Muscle layer of duodenum (tissue), 2 donors: ENCODE measurements at regions not wholly inside any gene's neighbourhood (a gene's known extent, or its start where the extent isn't known, plus 50 kb on each side); places are given as distances from the start of the nearest gene placed in this dataset.
"Not testable (repeated sequence)": the region's sequence is repeated elsewhere in the genome, so short reads cannot be mapped to it uniquely, and the experiment has no call there.

Source experiments
- H3K27ac ChIP-seq: one replicate; pipeline ENCODE4 v1.7.0; 2013; ENCODE audit warnings: mild to moderate bottlenecking, low read length
- H3K27me3 ChIP-seq: one replicate; pipeline ENCODE4 v1.7.0; 2013; ENCODE audit warnings: low read depth, mild to moderate bottlenecking, control low read depth, low read length
- H3K36me3 ChIP-seq, 2 donors: one replicate each; pipeline ENCODE4 v1.7.0; 2013; ENCODE audit warnings: low read length in 2 of 2, control low read depth in 1 of 2, mild to moderate bottlenecking in 1 of 2; ENCODE audit not compliant: insufficient read depth in 2 of 2, control insufficient read depth in 1 of 2
- H3K4me1 ChIP-seq, 2 donors: one replicate each; pipeline ENCODE4 v1.7.0; 2013; ENCODE audit warnings: low read length in 2 of 2, mild to moderate bottlenecking in 2 of 2, control low read depth in 1 of 2, moderate library complexity in 1 of 2; ENCODE audit not compliant: insufficient read depth in 2 of 2, control insufficient read depth in 1 of 2
- H3K4me3 ChIP-seq, 2 donors: one replicate each; pipeline ENCODE4 v1.7.0; 2013; ENCODE audit warnings: low read length in 2 of 2, low read depth in 1 of 2, mild to moderate bottlenecking in 1 of 2
- H3K9me3 ChIP-seq, 2 donors: one replicate each; pipeline ENCODE4 v1.7.0; 2013; ENCODE audit warnings: low read length in 2 of 2, control low read depth in 1 of 2, mild to moderate bottlenecking in 1 of 2; ENCODE audit not compliant: control insufficient read depth in 1 of 2
- donor health status: healthy.

DNA sequence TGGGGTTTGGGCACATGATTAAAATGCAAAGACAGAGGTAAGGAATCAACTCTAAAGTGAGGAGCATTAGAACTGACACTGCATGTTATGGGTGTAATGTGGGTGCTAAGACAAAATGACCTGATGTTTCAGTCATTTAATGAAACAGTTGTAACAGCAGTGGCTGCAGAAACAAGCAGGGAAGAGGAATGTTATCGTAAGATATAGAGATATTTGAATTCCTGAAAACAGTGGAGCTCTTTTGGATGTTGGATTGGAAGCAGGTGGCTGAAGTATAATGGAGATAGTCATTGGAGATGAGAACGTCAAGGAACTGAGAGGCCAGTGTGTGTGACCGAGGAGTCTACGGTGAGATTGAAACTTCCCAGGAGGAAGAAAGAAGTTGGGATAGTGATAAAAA, 1065.2 kb downstream of the ZPLD1 start:
- no peaks in the 10 kb centered on the region for H3K9me3 ChIP-seq
- H3K27ac ChIP-seq = no peak overlapping the region
- H3K4me3 ChIP-seq = no peak overlapping the region
- no peaks in the 10 kb centered on the region for H3K4me1 ChIP-seq
- no peaks in the 10 kb centered on the region for H3K36me3 ChIP-seq
- H3K27me3 ChIP-seq = no peaks in the 10 kb centered on the region

DNA sequence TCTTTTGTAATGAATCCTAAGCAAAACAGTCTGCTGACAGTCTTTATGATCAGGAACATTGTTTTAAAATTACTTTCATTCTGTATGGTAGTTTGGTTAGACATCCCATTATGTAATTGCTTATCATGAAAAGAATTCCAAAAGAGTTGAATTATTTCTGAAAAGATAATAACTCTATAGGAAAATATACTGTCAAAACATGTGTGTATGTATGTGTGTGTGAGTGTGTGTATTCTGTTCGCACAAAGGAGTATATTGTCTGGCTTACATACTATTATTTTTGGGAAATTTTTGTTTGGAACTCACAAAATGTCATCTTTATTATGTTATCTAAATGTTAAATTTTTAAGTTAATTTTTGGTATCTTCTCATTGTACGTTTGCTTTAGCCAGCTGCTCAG, 1075.9 kb downstream of the ZPLD1 start:
- H3K27ac ChIP-seq = no peak overlapping the region
- no peak overlapping the region for H3K4me3 ChIP-seq
- H3K9me3 ChIP-seq = peaks cover 0 to 5% of the 10 kb centered on the region in 2 donors
- no peaks in the 10 kb centered on the region for H3K27me3 ChIP-seq
- H3K4me1 ChIP-seq = no peaks in the 10 kb centered on the region
- no peaks in the 10 kb centered on the region for H3K36me3 ChIP-seq

DNA sequence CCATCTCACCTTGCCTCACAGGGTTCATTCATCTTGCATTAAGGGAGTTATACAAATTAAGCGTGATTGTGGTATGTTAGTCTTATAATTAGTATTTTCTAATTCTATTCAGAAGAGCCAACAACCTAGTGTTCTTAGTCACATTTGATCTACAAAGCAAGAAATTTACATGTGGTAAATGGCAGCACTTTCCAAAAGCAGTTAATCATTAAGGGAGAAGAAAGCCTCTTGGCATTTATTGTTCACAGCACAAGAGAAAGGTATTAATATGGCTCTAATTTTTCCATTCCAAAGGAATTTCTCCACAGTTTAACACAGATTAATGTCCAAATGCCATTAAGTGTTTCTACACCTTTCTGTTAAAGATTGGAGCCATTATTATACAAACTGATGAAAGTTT, 1077.1 kb downstream of the ZPLD1 start:
- H3K27ac ChIP-seq = no peak overlapping the region
- peaks cover 0 to 2% of the 10 kb centered on the region in 2 donors for H3K9me3 ChIP-seq
- no peak overlapping the region for H3K4me3 ChIP-seq
- H3K36me3 ChIP-seq = no peaks in the 10 kb centered on the region
- no peaks in the 10 kb centered on the region for H3K4me1 ChIP-seq
- no peaks in the 10 kb centered on the region for H3K27me3 ChIP-seq

GRCh38 chr3:103512595-103512994, 1077.8 kb downstream of the ZPLD1 start:
- Histone ChIP-seq H3K9me3 (peaks cover 0 to 2% of the 10 kb centered on the region in 2 donors), H3K36me3 (no peaks in the 10 kb centered on the region), H3K27ac (no peak overlapping the region), H3K4me1 (no peaks in the 10 kb centered on the region), H3K27me3 (no peaks in the 10 kb centered on the region), H3K4me3 (no peak overlapping the region)

- H3K36me3 ChIP-seq = no peaks in the 10 kb centered on the region
- H3K9me3 ChIP-seq = peaks cover 0 to 2% of the 10 kb centered on the region in 2 donors
- no peak overlapping the region for H3K27ac ChIP-seq
- H3K27me3 ChIP-seq = no peaks in the 10 kb centered on the region
- H3K4me3 ChIP-seq = no peak overlapping the region
- H3K4me1 ChIP-seq = no peaks in the 10 kb centered on the region
Measured at GRCh38 chr3:103513003-103513402, 1078.2 kb downstream of the ZPLD1 start.

GRCh38 chr3:103515116-103515515, 1080.3 kb downstream of the ZPLD1 start:
- H3K27ac ChIP-seq = no peak overlapping the region
- no peaks in the 10 kb centered on the region for H3K4me1 ChIP-seq
- peaks cover 0 to 2% of the 10 kb centered on the region in 2 donors for H3K9me3 ChIP-seq
- H3K36me3 ChIP-seq = no peaks in the 10 kb centered on the region
- H3K27me3 ChIP-seq = no peaks in the 10 kb centered on the region
- H3K4me3 ChIP-seq = no peak overlapping the region

DNA sequence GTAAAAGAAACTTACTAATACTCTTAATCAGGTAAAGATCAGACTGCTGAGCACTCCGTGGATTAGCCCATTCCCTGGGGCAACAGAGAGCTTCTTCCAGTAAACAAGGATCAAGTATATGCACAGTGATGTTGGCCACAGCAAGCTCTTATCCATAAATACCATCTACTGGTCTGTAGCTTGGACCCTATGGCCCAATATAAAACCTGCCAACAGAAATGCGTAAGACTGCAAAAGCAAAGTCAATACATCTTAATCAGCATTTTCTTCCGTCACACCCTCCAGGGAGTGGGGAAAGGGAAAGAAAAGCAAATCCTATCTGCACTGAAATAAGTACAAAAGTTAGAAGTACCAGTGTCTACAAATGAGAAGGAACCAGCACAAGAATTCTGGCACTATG, 1082.1 kb downstream of the ZPLD1 start:
- Histone ChIP-seq H3K36me3 (no peaks in the 10 kb centered on the region), H3K9me3 (peaks cover 3 to 6% of the 10 kb centered on the region in 2 donors), H3K27ac (no peak overlapping the region), H3K27me3 (no peaks in the 10 kb centered on the region), H3K4me1 (no peaks in the 10 kb centered on the region), H3K4me3 (no peak overlapping the region)

GRCh38 chr3:103531327-103531726, 1096.5 kb downstream of the ZPLD1 start:
- not testable (repeated sequence) for H3K4me3 ChIP-seq, H3K9me3 ChIP-seq, H3K4me1 ChIP-seq, H3K36me3 ChIP-seq, H3K27ac ChIP-seq, H3K27me3 ChIP-seq

DNA sequence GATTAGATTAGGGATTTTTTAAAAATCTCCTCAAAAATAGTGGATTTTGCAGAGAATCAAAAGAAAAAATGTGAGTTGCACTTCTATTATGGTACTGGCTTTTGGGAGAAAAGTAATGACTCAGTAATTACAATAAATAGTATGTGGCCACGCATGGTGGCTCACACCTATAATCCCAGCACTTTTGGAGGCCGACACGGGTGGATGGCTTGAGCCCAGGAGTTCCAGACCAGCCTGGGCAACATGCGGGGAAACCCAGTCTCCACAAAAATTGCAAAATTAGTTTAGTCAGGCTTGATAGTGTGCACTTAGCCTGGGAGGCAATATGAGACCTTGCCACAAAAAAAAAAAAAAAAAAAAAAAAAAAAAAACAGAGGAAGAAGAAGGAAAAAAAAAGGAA, 1098.2 kb downstream of the ZPLD1 start:
- no peaks in the 10 kb centered on the region for H3K36me3 ChIP-seq
- H3K27ac ChIP-seq = no peak overlapping the region
- H3K27me3 ChIP-seq = no peaks in the 10 kb centered on the region
- H3K4me3 ChIP-seq = no peak overlapping the region
- no peaks in the 10 kb centered on the region for H3K4me1 ChIP-seq
- H3K9me3 ChIP-seq = no peaks in the 10 kb centered on the region

DNA sequence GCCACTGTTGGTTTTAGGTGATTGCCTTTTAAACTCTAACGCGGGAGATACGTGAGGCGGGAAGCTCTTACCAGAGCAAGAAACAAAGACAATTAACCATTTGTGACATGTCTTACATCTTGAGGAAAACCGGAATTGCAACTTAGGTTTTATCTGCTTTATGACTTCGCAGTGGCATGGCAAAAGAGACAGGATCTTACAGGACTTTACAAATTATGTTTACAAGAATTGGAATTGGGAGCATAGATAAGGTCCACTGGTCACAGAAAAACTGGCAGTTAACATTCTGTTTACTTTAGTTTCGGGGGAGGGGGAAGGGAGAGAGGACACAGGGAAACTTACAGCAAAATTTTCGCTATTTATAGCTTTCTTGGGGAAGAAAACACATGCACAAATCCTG, 1119.6 kb downstream of the ZPLD1 start:
- Histone ChIP-seq H3K27me3 (no peaks in the 10 kb centered on the region), H3K9me3 (no peaks in the 10 kb centered on the region), H3K4me1 (no peaks in the 10 kb centered on the region), H3K27ac (no peak overlapping the region), H3K36me3 (no peaks in the 10 kb centered on the region), H3K4me3 (no peak overlapping the region)

DNA sequence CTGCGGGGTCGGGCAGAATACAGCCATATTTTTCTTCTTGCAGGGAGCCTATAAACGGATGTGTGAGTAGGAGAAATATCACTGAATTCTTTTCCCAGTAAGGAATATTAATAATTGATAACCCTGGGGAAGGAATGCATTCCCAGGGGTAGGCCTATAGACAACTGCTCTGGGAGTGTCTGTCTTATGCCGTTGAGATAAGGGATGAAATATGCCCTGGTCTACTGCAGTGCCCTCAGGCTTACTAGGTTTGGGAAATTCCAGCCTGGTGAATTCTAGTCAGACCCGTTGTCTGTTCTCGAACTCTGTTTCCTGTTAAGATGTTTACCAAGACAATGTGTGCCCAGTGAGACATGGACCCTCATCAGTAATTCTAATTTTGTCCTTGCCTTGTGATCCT, 1129.3 kb downstream of the ZPLD1 start:
- H3K4me1 ChIP-seq, H3K4me3 ChIP-seq, H3K36me3 ChIP-seq, H3K27me3 ChIP-seq, H3K27ac ChIP-seq, H3K9me3 ChIP-seq: not testable (repeated sequence)

DNA sequence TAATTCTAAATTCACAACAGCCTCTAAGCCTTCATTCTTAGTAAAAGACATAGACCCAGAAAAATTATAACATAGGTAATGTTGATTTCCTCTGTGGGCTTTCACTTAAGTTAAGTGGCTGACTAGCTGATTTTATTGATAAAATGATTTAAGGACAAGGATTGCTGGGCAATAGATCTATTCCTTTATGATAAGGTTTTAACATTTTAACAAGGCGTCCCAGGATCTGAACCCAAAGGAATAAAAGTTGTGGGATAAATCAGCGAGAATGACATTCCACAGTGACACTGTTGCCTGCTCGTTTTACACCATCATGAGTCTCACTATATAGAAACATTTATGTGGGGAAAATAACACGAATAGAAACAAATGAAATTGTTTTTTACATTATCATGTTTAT, 1151.0 kb downstream of the ZPLD1 start:
- Histone ChIP-seq H3K27me3 (no peaks in the 10 kb centered on the region), H3K36me3 (no peaks in the 10 kb centered on the region), H3K4me1 (no peaks in the 10 kb centered on the region), H3K9me3 (no peaks in the 10 kb centered on the region), H3K27ac (no peak overlapping the region), H3K4me3 (no peak overlapping the region)
